ENCODE measurements at regions not wholly inside any gene's neighbourhood (a gene's known extent, or its start where the extent isn't known, plus 50 kb on each side); places are given as distances from the start of the nearest gene placed in this dataset.

- TF ChIP-seq, protein P1, sequence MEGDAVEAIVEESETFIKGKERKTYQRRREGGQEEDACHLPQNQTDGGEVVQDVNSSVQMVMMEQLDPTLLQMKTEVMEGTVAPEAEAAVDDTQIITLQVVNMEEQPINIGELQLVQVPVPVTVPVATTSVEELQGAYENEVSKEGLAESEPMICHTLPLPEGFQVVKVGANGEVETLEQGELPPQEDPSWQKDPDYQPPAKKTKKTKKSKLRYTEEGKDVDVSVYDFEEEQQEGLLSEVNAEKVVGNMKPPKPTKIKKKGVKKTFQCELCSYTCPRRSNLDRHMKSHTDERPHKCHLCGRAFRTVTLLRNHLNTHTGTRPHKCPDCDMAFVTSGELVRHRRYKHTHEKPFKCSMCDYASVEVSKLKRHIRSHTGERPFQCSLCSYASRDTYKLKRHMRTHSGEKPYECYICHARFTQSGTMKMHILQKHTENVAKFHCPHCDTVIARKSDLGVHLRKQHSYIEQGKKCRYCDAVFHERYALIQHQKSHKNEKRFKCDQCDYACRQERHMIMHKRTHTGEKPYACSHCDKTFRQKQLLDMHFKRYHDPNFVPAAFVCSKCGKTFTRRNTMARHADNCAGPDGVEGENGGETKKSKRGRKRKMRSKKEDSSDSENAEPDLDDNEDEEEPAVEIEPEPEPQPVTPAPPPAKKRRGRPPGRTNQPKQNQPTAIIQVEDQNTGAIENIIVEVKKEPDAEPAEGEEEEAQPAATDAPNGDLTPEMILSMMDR (IDR thresholded peaks at IDR 0.05 in 2 of 3, conservative IDR thresholded peaks at IDR 0.05 in 1 of 3; ENCODE audit: borderline replicate concordance in 1 of 3, insufficient read depth in 1 of 3, low read depth in 2 of 3, low read length in 2 of 3), result no peak
- no peak for TF ChIP-seq ZNF274 (IDR thresholded peaks at IDR 0.05; ENCODE audit: low read depth, low read length)
- TF ChIP-seq ZFX (IDR thresholded peaks at IDR 0.05), result no peak
- TF ChIP-seq POLR2AphosphoS5 (IDR thresholded peaks at IDR 0.05; ENCODE audit: low read depth, low read length), result no peak
- TF ChIP-seq JUND (IDR thresholded peaks at IDR 0.05), result no peak
Measured at GRCh38 chr10:124280916-124281315, 137.8 kb downstream of the OAT start (continued).

- H3K9ac ChIP-seq (ENCODE audit: low read length), result no peak overlapping the region
- intact Hi-C loops (cut with micrococcal nuclease), result loop anchor here (2.0 kb wide), 1 partner anchor 51 kb away; no protein-coding TSS in a partner anchor
- no peaks in the 10 kb centered on the region for H3K27me3 ChIP-seq (ENCODE audit: insufficient read depth, low read length)
- H3K4me1 ChIP-seq (ENCODE audit: control insufficient read depth in 1 of 2, insufficient read depth in 2 of 2, low read length in 2 of 2), result no peaks in the 10 kb centered on the region
- H3K4me3 ChIP-seq (replicated peaks in 1 of 2; ENCODE audit: low read depth in 1 of 2, low read length in 2 of 2), result no peak overlapping the region
- BruUV-seq (replicated peaks), result no TSS peak
- H3K27ac ChIP-seq (ENCODE audit: low read depth, low read length), result no peak overlapping the region
- H3K9me2 ChIP-seq (ENCODE audit: insufficient read depth), result no peaks in the 10 kb centered on the region
- ChIA-PET CTCF (interaction anchor here (1.2 kb wide), 2 partner anchors 109 to 285 kb away, joined by 5 to 6 read pairs; no protein-coding TSS in a partner anchor), RAD21 (ENCODE audit: low non-redundant PET in 1 of 2, low total read pairs in 2 of 2, uncharacterized antibody in 2 of 2, unreplicated experiment in 2 of 2) (interaction anchor here in 1 of 2 experiments (0.9 kb wide), 1 partner anchor 284 kb away, joined by 3 read pairs; no protein-coding TSS in a partner anchor), POLR2A (no interaction called here)
- no peaks in the 10 kb centered on the region; a peak in 1 of 4 replicates for H3K9me3 ChIP-seq (ENCODE audit: control insufficient read depth in 1 of 2, insufficient read depth in 1 of 2, low read depth in 1 of 2, low read length in 2 of 2)
- no peak overlapping the region for H2AFZ ChIP-seq (ENCODE audit: low read depth, low read length, poor library complexity, severe bottlenecking)
- no peaks in the 10 kb centered on the region for H3K79me2 ChIP-seq (ENCODE audit: insufficient read depth, low read length)
- no peak for TF ChIP-seq SIN3A (IDR thresholded peaks at IDR 0.05; ENCODE audit: low read depth)
- no peak for TF ChIP-seq POLR2A (IDR thresholded peaks at IDR 0.05; ENCODE audit: borderline replicate concordance, extremely low read depth, insufficient read depth, insufficient read length)
- no peak for TF ChIP-seq POLR2AphosphoS5 (IDR thresholded peaks at IDR 0.05; ENCODE audit: low read depth, low read length)
- no peak for TF ChIP-seq EZH2 (IDR thresholded peaks at IDR 0.05)
- TF ChIP-seq FOSL1 (IDR thresholded peaks at IDR 0.05; ENCODE audit: low read depth), result no peak
- no peak for TF ChIP-seq EZH2phosphoT487 (IDR thresholded peaks at IDR 0.05; ENCODE audit: borderline replicate concordance)
- no peak for TF ChIP-seq SP1 (IDR thresholded peaks at IDR 0.05; ENCODE audit: low read depth)
- TF ChIP-seq, protein P2, sequence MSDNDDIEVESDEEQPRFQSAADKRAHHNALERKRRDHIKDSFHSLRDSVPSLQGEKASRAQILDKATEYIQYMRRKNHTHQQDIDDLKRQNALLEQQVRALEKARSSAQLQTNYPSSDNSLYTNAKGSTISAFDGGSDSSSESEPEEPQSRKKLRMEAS (IDR thresholded peaks at IDR 0.05), result no peak
- TF ChIP-seq ZBTB33 (IDR thresholded peaks at IDR 0.05; ENCODE audit: extremely low read depth, insufficient replicate concordance, low read length), result no peak
- TF ChIP-seq, protein P3, sequence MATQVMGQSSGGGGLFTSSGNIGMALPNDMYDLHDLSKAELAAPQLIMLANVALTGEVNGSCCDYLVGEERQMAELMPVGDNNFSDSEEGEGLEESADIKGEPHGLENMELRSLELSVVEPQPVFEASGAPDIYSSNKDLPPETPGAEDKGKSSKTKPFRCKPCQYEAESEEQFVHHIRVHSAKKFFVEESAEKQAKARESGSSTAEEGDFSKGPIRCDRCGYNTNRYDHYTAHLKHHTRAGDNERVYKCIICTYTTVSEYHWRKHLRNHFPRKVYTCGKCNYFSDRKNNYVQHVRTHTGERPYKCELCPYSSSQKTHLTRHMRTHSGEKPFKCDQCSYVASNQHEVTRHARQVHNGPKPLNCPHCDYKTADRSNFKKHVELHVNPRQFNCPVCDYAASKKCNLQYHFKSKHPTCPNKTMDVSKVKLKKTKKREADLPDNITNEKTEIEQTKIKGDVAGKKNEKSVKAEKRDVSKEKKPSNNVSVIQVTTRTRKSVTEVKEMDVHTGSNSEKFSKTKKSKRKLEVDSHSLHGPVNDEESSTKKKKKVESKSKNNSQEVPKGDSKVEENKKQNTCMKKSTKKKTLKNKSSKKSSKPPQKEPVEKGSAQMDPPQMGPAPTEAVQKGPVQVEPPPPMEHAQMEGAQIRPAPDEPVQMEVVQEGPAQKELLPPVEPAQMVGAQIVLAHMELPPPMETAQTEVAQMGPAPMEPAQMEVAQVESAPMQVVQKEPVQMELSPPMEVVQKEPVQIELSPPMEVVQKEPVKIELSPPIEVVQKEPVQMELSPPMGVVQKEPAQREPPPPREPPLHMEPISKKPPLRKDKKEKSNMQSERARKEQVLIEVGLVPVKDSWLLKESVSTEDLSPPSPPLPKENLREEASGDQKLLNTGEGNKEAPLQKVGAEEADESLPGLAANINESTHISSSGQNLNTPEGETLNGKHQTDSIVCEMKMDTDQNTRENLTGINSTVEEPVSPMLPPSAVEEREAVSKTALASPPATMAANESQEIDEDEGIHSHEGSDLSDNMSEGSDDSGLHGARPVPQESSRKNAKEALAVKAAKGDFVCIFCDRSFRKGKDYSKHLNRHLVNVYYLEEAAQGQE (IDR thresholded peaks at IDR 0.05; ENCODE audit: low read depth), result no peak
- no peak for TF ChIP-seq ZFX (IDR thresholded peaks at IDR 0.05)
- no peak for TF ChIP-seq ZNF274 (IDR thresholded peaks at IDR 0.05; ENCODE audit: low read depth, low read length)
- no peak for TF ChIP-seq YY1 (IDR thresholded peaks at IDR 0.05; ENCODE audit: extremely low read depth, insufficient replicate concordance, low read depth, low read length)
- ATAC-seq (0 out of 2 replicates have a peak, but pooled peaks have one; percentile 3), DNase-seq (ENCODE audit: low read depth, low spot score) (no peak)
- no peak overlapping the region for H3K4me2 ChIP-seq (ENCODE audit: low read length)
- no peaks in the 10 kb centered on the region for H3K36me3 ChIP-seq (ENCODE audit: control insufficient read depth in 1 of 2, insufficient read depth in 2 of 2, low read length in 2 of 2)
- H4K20me1 ChIP-seq (ENCODE audit: insufficient read depth), result no peaks in the 10 kb centered on the region
Measured at GRCh38 chr10:124279882-124280281, 138.8 kb downstream of the OAT start.
